Astrocyte (in vitro differentiated cells and primary cell): ENCODE measurements at regions not wholly inside any gene's neighbourhood (a gene's known extent, or its start where the extent isn't known, plus 50 kb on each side); places are given as distances from the start of the nearest gene placed in this dataset.

Experiments used
- DNase-seq: peaks from one replicate; pipeline ENCODE4 v3.0.0-alpha.2; 2010; ENCODE audit warnings: low read depth
- FAIRE-seq: peaks from 2 replicates; lab custom pipeline; 2011; peaks lifted over from hg19 to GRCh38; lab: Jason Lieb, UNC
- H2AFZ ChIP-seq: 2 replicates; pipeline ENCODE4 v1.6.0; 2012; ENCODE audit warnings: low read depth, low read length, inconsistent platforms
- H3K27ac ChIP-seq: 2 replicates; pipeline ENCODE4 v1.5.1; 2011; ENCODE audit warnings: low read depth, low read length, inconsistent platforms
- H3K27me3 ChIP-seq: 2 replicates; pipeline ENCODE4 v1.6.0; 2011; ENCODE audit warnings: low read length, inconsistent platforms; ENCODE audit not compliant: insufficient read depth
- H3K36me3 ChIP-seq: 2 replicates; pipeline ENCODE4 v1.5.1; 2011; ENCODE audit warnings: low read length, inconsistent platforms; ENCODE audit not compliant: insufficient read depth
- H3K4me1 ChIP-seq: 2 replicates; pipeline ENCODE4 v1.5.1; 2011; ENCODE audit warnings: low read length, inconsistent platforms; ENCODE audit not compliant: insufficient read depth
- H3K4me2 ChIP-seq: 2 replicates; pipeline ENCODE4 v1.6.0; 2012; ENCODE audit warnings: low read length, inconsistent platforms
- H3K4me3 ChIP-seq: 2 replicates; pipeline ENCODE4 v1.5.1; 2011; ENCODE audit warnings: low read depth, mild to moderate bottlenecking, low read length, inconsistent platforms; ENCODE audit not compliant: insufficient read depth
- H3K79me2 ChIP-seq: 2 replicates; pipeline ENCODE4 v1.6.0; 2012; ENCODE audit warnings: mild to moderate bottlenecking, low read length, inconsistent platforms; ENCODE audit not compliant: insufficient read depth
- H3K9ac ChIP-seq: 2 replicates; pipeline ENCODE4 v1.6.0; 2012; ENCODE audit warnings: mild to moderate bottlenecking, low read length, inconsistent platforms
- H3K9me3 ChIP-seq: 2 replicates; pipeline ENCODE4 v1.5.1; 2012; ENCODE audit warnings: low read depth, mild to moderate bottlenecking, low read length, inconsistent platforms; ENCODE audit not compliant: insufficient read depth
- H4K20me1 ChIP-seq: 2 replicates; pipeline ENCODE4 v1.6.0; 2012; ENCODE audit warnings: low read length, inconsistent platforms; ENCODE audit not compliant: insufficient read depth
- H3K27ac Mint-ChIP-seq: one replicate; pipeline ENCODE4 v1.8.0; 2021; ENCODE audit warnings: mild to moderate bottlenecking, mixed read lengths; ENCODE audit not compliant: unreplicated experiment
- H3K27me3 Mint-ChIP-seq: one replicate; pipeline ENCODE4 v1.8.0; 2021; ENCODE audit warnings: low read depth, mixed read lengths; ENCODE audit not compliant: unreplicated experiment
- H3K36me3 Mint-ChIP-seq: one replicate; pipeline ENCODE4 v1.8.0; 2021; ENCODE audit warnings: low read depth, mixed read lengths; ENCODE audit not compliant: unreplicated experiment
- H3K4me1 Mint-ChIP-seq: one replicate; pipeline ENCODE4 v1.8.0; 2021; ENCODE audit warnings: low read depth, mixed read lengths; ENCODE audit not compliant: unreplicated experiment
- H3K4me3 Mint-ChIP-seq: one replicate; pipeline ENCODE4 v1.8.0; 2021; ENCODE audit warnings: mild to moderate bottlenecking, moderate library complexity, mixed read lengths; ENCODE audit not compliant: unreplicated experiment
- H3K9me3 Mint-ChIP-seq: one replicate; pipeline ENCODE4 v1.8.0; 2021; ENCODE audit warnings: mild to moderate bottlenecking, mixed read lengths; ENCODE audit not compliant: unreplicated experiment
- CTCF ChIP-seq: IDR thresholded peaks from 2 replicates; pipeline ENCODE4 v1.5.1; 2011; ENCODE audit warnings: low read depth, mild to moderate bottlenecking, inconsistent platforms, low read length, moderate library complexity; ENCODE audit not compliant: insufficient read depth
- EZH2 ChIP-seq: IDR thresholded peaks from 2 replicates; pipeline ENCODE4 v1.6.1; 2012; ENCODE audit warnings: mild to moderate bottlenecking, low read length, inconsistent platforms; ENCODE audit not compliant: insufficient read depth

- no peak overlapping the region for H2AFZ ChIP-seq
- H3K27me3 Mint-ChIP-seq, result peaks cover 3% of the 10 kb centered on the region
Observed at GRCh38 chr14:66139432-66139831, 346.7 kb upstream of the CCDC196 start.

GRCh38 chr14:66140213-66140918 is 345.8 kb upstream of the CCDC196 start:
- no peaks in the 10 kb centered on the region for H3K9me3 Mint-ChIP-seq
- H4K20me1 ChIP-seq, result no peaks in the 10 kb centered on the region
- H3K36me3 Mint-ChIP-seq, result no peaks in the 10 kb centered on the region
- H2AFZ ChIP-seq, result no peak overlapping the region
- H3K4me1 ChIP-seq, result no peaks in the 10 kb centered on the region
- no peaks in the 10 kb centered on the region for H3K4me1 Mint-ChIP-seq
- H3K9ac ChIP-seq, result no peak overlapping the region
- no peak overlapping the region for H3K4me3 Mint-ChIP-seq
- no peaks in the 10 kb centered on the region for H3K79me2 ChIP-seq
- FAIRE-seq, result no peak
- H3K27me3 ChIP-seq, result no peaks in the 10 kb centered on the region
- H3K4me2 ChIP-seq, result no peak overlapping the region
- H3K27me3 Mint-ChIP-seq, result peaks cover 4% of the 10 kb centered on the region
- TF ChIP-seq CTCF, result no peak
- TF ChIP-seq EZH2, result no peak
- no peaks in the 10 kb centered on the region for H3K36me3 ChIP-seq
- no peak overlapping the region for H3K4me3 ChIP-seq
- no peaks in the 10 kb centered on the region for H3K9me3 ChIP-seq
- DNase-seq, result no peak
- no peak overlapping the region for H3K27ac Mint-ChIP-seq
- H3K27ac ChIP-seq, result no peak overlapping the region

More at GRCh38 chr14:66139432-66139831, 346.7 kb upstream of the CCDC196 start:
- Histone ChIP-seq H3K9me3 (no peaks in the 10 kb centered on the region), H3K9ac (no peak overlapping the region), H4K20me1 (no peaks in the 10 kb centered on the region), H3K27me3 (no peaks in the 10 kb centered on the region), H3K4me1 (no peaks in the 10 kb centered on the region), H3K27ac (no peak overlapping the region), H3K4me3 (no peak overlapping the region), H3K79me2 (no peaks in the 10 kb centered on the region), H3K4me2 (no peak overlapping the region), H3K36me3 (no peaks in the 10 kb centered on the region)
- Mint-ChIP-seq H3K27ac (no peak overlapping the region), H3K36me3 (no peaks in the 10 kb centered on the region), H3K9me3 (no peaks in the 10 kb centered on the region), H3K4me3 (no peak overlapping the region), H3K4me1 (no peaks in the 10 kb centered on the region)
- no peak for FAIRE-seq
- DNase-seq, result no peak
- TF ChIP-seq CTCF (no peak), EZH2 (no peak)

GRCh38 chr14:66140963-66141362 is 345.2 kb upstream of the CCDC196 start:
- Histone ChIP-seq H4K20me1 (no peaks in the 10 kb centered on the region), H3K36me3 (no peaks in the 10 kb centered on the region), H3K9me3 (no peaks in the 10 kb centered on the region), H3K4me2 (no peak overlapping the region), H3K4me3 (no peak overlapping the region), H3K79me2 (no peaks in the 10 kb centered on the region), H3K9ac (no peak overlapping the region), H3K27ac (no peak overlapping the region), H3K27me3 (no peaks in the 10 kb centered on the region), H2AFZ (no peak overlapping the region), H3K4me1 (no peaks in the 10 kb centered on the region)
- Mint-ChIP-seq H3K27ac (no peak overlapping the region), H3K9me3 (no peaks in the 10 kb centered on the region), H3K4me3 (no peak overlapping the region), H3K27me3 (peaks cover 4% of the 10 kb centered on the region), H3K4me1 (no peaks in the 10 kb centered on the region), H3K36me3 (no peaks in the 10 kb centered on the region)
- FAIRE-seq (no peak), DNase-seq (no peak)
- TF ChIP-seq CTCF (no peak), EZH2 (no peak)
